Ovary (tissue), 3 donors: ENCODE measurements at regions not wholly inside any gene's neighbourhood (a gene's known extent, or its start where the extent isn't known, plus 50 kb on each side); places are given as distances from the start of the nearest gene placed in this dataset.

Experiments
- POLR2A ChIP-seq: fragments of 450-650 bp; IDR thresholded peaks from one replicate; pipeline ENCODE4 v1.6.1; 2017; ENCODE audit warnings: antibody characterized with exemption, mild to moderate bottlenecking, moderate library complexity
- TF ChIP-seq, protein P1 (sequence below), 3 donors: fragments of 450-650 bp in 2 of 3; fragments of 200-600 bp in 1 of 3; IDR thresholded peaks; one replicate each; pipeline versions ENCODE4 v1.5.1 to v1.8.0; 2016 to 2022; ENCODE audit warnings: antibody characterized with exemption in 3 of 3, mild to moderate bottlenecking in 1 of 3
- donor health status: DM: no; HTN: no; CAD: no.

GRCh38 chr16:62977876-62978275 is 941.6 kb upstream of the CDH8 start:
- TF ChIP-seq, protein P1, sequence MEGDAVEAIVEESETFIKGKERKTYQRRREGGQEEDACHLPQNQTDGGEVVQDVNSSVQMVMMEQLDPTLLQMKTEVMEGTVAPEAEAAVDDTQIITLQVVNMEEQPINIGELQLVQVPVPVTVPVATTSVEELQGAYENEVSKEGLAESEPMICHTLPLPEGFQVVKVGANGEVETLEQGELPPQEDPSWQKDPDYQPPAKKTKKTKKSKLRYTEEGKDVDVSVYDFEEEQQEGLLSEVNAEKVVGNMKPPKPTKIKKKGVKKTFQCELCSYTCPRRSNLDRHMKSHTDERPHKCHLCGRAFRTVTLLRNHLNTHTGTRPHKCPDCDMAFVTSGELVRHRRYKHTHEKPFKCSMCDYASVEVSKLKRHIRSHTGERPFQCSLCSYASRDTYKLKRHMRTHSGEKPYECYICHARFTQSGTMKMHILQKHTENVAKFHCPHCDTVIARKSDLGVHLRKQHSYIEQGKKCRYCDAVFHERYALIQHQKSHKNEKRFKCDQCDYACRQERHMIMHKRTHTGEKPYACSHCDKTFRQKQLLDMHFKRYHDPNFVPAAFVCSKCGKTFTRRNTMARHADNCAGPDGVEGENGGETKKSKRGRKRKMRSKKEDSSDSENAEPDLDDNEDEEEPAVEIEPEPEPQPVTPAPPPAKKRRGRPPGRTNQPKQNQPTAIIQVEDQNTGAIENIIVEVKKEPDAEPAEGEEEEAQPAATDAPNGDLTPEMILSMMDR (IDR thresholded peaks at IDR 0.05), result no peak
- TF ChIP-seq POLR2A, result no peak
